ENCODE measurements at regions not wholly inside any gene's neighbourhood (a gene's known extent, or its start where the extent isn't known, plus 50 kb on each side); places are given as distances from the start of the nearest gene placed in this dataset.

DNA sequence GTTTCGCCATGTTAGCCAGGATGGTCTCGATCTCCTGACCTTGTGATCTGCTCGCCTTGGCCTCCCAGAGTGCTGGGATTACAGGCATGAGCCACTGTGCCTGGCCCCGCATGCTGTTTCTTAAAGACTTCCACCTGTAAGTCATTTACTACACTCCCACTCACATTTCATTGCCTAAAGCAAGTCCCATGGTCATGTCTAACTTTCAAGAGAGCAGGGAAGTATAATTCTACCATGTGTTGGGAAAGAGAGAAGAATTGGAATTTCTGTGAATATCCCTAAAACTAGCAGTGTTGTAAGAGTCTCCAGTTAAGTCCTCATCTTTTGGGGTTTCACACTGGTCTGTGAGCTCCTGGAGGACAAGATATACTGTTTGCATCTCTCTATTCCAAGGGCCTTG, 139.7 kb downstream of the EMP1 start:
- TF ChIP-seq, protein P1, sequence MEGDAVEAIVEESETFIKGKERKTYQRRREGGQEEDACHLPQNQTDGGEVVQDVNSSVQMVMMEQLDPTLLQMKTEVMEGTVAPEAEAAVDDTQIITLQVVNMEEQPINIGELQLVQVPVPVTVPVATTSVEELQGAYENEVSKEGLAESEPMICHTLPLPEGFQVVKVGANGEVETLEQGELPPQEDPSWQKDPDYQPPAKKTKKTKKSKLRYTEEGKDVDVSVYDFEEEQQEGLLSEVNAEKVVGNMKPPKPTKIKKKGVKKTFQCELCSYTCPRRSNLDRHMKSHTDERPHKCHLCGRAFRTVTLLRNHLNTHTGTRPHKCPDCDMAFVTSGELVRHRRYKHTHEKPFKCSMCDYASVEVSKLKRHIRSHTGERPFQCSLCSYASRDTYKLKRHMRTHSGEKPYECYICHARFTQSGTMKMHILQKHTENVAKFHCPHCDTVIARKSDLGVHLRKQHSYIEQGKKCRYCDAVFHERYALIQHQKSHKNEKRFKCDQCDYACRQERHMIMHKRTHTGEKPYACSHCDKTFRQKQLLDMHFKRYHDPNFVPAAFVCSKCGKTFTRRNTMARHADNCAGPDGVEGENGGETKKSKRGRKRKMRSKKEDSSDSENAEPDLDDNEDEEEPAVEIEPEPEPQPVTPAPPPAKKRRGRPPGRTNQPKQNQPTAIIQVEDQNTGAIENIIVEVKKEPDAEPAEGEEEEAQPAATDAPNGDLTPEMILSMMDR (IDR thresholded peaks at IDR 0.05; ENCODE audit: low read length), result no peak
- no peak for TF ChIP-seq EZH2 (IDR thresholded peaks at IDR 0.05; ENCODE audit: borderline replicate concordance, low read length)

Measured in OCI-LY1 (cell line).